ENCODE measurements at regions not wholly inside any gene's neighbourhood (a gene's known extent, or its start where the extent isn't known, plus 50 kb on each side); places are given as distances from the start of the nearest gene placed in this dataset.

DNA sequence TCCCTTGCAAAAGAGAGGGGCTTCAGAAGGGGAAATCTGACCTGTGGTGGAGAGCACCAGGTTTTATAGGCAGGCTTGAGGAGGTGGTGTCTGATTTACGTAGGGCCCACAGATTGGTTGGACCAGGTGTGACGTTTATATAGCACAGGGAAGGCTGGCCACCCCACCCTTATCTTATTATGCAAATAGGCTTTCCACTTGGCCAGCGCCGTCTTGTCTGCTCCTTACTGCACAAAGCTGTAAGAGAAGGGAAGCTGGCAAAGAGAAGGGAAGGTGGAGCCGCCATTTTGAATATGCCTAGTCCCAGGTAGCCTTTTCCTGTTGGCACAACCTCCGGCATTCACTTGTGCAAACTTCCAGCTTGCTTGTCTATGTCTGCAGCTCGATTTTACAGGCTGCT lies 221.4 kb downstream of the GATA3 start:
- TF ChIP-seq, protein P1, sequence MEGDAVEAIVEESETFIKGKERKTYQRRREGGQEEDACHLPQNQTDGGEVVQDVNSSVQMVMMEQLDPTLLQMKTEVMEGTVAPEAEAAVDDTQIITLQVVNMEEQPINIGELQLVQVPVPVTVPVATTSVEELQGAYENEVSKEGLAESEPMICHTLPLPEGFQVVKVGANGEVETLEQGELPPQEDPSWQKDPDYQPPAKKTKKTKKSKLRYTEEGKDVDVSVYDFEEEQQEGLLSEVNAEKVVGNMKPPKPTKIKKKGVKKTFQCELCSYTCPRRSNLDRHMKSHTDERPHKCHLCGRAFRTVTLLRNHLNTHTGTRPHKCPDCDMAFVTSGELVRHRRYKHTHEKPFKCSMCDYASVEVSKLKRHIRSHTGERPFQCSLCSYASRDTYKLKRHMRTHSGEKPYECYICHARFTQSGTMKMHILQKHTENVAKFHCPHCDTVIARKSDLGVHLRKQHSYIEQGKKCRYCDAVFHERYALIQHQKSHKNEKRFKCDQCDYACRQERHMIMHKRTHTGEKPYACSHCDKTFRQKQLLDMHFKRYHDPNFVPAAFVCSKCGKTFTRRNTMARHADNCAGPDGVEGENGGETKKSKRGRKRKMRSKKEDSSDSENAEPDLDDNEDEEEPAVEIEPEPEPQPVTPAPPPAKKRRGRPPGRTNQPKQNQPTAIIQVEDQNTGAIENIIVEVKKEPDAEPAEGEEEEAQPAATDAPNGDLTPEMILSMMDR (conservative IDR thresholded peaks at IDR 0.05 in 1 of 2, IDR thresholded peaks at IDR 0.05 in 1 of 2; ENCODE audit: extremely low read depth in 1 of 2, insufficient read depth in 1 of 2, low read depth in 1 of 2, low read length in 2 of 2): no peak
- no peak for TF ChIP-seq EZH2 (IDR thresholded peaks at IDR 0.05; ENCODE audit: borderline replicate concordance, low read length)

Measured in mammary epithelial cell (primary cell).